ENCODE measurements at regions not wholly inside any gene's neighbourhood (a gene's known extent, or its start where the extent isn't known, plus 50 kb on each side); places are given as distances from the start of the nearest gene placed in this dataset.

DNA sequence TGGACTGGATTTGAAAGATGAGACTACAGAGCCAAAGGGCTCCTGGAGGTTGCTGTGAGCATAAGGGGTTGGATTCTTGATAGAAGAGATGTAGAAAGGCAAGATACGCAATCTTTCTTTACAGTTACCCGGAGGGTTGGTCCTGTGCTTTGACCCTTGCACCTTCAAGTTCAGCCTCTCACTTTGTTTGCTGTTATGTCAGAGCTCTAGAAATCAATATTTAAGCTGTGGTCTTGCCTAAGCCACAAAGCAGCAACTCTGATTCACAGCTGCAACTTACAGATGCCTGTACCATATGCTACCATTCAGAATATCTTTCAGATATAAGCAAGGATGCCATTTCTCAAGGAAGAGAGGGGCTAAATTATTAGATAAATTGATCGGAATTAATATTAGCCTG is 943.1 kb upstream of the LRRTM1 start:
- no peak for DNase-seq (ENCODE audit: low read depth, low spot score)

DNA sequence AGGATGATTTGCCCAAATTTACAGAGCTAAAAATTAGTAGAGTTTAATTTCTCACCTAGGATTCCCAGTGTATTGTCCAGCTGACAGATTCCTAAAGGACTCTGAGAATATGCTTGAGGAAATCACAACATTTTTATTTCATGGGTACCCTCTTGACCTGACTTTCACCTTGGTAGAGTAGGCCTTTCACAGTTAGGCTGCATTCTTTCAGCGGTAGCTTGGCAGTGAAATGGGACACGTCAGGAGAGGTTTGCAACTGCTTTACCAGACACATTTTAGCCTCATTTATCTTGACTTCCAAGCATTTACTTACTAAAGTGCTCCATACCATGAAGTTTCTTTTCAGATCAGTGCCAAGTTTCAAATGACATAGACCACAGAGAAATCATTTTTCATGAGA is 937.9 kb upstream of the LRRTM1 start:
- no peak for DNase-seq (ENCODE audit: low read depth, low spot score)

DNA sequence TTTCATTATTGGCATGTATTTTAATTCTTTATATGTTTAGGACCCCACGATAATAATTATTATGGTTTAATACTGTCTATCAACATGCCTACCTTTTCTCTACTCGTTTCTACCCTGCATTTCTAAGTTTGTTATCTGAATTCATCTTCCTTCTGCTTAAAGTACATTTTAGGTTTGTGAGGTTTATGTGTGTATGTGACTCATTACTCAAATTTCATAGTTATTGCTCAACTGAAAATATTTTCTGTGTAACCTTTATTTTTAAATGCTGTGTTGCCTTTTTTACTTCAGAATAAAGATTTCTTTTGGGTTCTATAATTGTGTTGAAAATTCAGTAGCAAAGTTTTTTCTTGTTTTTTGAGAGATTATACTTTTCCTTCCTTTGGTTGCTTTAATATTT is 933.9 kb upstream of the LRRTM1 start:
- DNase-seq (ENCODE audit: low read depth, low spot score), result no peak

DNA sequence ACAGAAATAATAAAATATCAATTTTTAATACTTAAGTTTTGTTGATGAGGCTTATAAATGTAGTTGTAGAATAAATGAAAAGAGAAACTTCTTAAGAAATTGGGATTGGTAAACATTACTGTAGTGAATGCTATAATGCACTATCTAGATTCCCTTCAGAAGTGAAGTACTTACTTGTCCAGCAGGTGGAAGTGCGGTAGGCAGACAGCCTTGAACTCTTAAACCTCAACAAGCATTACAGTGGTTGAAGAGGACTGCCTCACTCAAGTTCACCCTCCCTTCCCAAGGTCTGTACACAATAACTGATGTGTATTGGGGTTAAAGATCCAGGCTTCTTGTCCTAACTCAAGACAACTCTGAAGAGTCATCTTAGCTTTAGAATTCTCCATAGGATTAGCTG is 931.0 kb upstream of the LRRTM1 start:
- DNase-seq (ENCODE audit: low read depth, low spot score), result no peak

GRCh38 chr2:81234711-81235110 is 930.2 kb upstream of the LRRTM1 start:
- no peak for DNase-seq (ENCODE audit: low read depth, low spot score)

DNA sequence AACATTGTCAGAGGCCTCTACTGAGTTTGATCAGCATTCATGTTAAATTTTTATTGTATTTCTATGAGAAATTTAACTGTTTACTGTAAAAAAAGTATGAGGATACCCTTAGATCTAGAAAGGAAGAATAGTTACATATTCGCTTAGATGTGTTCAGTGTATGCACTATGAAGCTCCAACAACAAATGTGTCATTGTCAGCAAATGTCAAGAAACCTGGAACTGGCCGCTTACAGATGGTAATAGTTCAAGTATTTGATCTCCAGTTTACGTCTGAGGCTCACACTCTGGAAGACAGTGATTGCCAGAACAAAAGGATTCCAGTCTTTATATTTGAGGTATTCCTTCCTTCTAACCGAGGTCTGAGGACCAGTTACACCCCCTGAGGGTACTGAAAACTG is 921.2 kb upstream of the LRRTM1 start:
- DNase-seq (ENCODE audit: low read depth, low spot score), result no peak

- no peak for DNase-seq (ENCODE audit: low read depth, low spot score)
Measured at GRCh38 chr2:81213598-81213997, 909.0 kb upstream of the LRRTM1 start.

GRCh38 chr2:81206216-81206615 is 901.7 kb upstream of the LRRTM1 start:
- no peak for DNase-seq (ENCODE audit: low read depth, low spot score)

DNA sequence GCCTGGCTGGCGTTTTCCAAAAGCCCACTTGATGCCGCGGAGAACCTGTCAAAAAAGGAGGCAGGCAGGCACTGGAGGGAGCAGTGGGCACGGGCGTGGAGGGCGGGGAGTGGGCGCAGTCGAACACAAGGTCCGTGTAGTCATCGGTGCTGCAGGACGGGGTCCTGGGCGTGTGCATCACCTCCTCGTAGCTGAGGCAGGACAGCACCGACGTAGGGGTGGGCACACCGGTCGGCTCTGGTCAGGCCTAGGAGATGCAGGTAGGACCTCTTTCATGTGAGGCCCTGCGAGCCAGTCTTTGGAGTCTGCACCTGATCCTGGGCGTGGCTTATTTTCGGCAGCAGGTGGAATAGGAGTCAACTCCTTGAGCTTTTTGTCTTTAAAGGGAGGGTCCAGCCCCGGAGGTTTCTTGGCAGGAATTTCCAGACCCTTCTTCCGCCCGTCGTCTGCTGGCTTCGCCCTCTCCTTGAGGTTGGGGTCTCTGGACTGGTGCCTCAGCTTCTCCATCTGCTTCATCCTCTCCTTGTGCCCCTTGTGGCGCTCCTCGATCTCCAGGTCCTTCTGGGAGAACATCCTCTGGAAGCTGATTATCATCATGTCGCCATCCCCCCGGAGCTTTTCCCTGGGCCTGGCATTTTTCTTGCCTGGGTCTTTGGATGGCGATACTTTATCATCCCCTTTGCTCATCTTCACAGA is 892.5 kb upstream of the LRRTM1 start:
- no peak for DNase-seq (ENCODE audit: low read depth, low spot score)

DNA sequence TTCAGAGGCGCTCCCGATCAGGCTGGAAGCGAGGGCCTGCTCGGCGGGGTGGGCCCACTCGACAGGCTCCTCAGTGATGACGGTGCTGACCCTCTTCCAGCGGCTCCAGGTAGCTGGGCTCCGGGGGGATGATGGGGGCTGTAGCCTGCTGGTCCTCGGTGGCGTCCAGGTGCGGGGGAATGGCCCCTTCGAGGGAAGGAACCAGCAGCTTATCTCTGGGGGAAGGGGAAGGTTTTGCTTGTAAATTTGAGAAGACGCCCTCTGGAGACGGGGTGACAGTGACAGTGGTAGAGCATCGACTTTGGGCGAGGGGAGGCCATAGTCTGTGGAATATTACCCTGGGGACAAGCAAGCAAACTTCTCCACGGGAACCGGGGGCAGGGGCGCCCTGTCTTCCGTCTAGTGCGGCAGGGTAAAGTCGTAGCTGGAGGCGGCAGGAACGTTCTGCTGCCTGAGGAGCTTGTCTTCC is 891.9 kb upstream of the LRRTM1 start:
- DNase-seq (ENCODE audit: low read depth, low spot score), result no peak

DNA sequence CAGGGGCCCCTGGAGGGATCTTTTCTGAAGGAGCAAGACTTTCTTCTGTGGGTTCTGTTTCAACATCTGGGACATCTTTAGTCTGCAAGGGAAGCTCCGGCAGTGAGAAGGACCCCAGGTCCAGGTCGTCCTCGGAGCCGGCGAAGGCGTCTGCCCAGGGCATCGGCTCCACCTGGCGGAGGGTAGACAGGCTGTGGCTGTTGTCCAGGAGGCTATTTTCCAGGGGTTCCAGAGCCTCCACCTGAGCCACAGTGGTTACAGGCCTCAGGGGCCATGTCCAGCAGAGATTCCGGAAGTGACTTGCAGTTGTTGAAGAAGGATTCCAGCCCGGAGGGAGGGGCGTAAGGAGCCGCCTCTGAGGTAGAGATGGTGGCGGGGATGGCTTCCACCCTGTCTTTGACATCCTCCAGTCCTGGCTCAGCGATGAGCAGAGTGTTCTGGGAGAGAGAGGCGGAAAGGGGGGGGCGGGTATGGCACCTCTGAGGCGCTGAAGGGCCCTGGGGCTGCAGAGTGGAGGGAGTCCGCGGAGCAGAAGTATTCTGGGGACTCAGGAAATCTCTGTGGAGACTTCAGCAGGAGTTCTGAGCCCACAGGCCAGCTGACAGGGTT is 891.3 kb upstream of the LRRTM1 start:
- DNase-seq (ENCODE audit: low read depth, low spot score), result no peak

DNA sequence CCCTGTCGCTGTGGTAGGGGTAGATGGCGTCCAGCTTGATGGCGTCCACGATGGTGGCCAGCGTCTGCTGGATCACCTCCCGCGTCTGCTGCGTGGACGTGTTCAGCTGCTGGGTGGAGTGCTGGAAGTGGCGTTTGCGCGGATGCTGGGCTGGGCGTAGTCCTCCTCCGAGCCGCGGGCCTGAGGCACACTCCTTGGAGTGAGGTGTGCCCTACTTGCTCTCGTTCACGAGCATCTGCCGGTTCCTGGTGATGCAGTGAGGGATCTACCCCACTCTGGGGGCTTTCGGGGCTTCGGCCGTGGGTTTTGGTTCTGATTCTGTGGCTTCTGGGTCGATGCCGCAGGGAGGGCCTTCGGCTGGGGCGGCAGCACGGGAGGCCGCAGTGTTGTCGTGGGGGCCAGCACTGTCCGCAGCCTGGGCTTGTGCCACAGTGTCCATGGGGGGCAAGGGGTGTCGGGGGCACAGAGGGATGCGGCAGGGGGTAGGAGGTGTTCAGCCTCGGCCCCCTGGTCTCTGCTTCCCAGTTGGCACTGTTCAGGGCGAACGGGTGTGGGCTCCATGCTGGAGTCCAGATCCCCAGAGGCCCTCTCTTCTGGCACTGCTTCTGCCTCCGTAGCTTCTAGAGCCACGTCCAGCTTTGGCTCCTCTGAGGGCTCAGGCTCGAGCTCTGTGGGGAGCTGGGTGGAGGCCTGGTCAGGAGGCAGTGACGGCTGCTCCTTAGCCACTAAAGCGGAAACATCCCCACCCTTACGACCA is 890.6 kb upstream of the LRRTM1 start:
- DNase-seq (ENCODE audit: low read depth, low spot score), result no peak

DNA sequence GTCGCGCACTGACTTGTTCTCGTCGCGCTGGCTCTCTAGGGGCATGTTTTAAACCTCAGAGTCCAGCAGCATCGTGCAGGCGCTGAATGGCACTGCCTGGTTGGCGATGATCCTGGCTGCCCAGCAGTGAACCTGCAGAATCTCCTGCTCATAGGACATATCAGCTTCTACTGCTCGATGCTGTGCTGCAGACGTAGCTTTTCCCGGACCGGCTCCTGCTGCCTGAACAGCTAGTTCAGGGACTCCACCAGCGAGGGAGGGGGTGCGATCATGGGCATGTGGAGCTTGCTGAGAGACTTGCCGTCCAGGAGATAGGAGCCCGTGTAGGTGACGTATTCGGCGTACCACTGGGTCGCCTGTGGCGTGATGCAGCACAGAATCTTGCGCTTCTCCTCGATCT is 890.0 kb upstream of the LRRTM1 start:
- no peak for DNase-seq (ENCODE audit: low read depth, low spot score)

GRCh38 chr2:81194176-81194575 is 889.6 kb upstream of the LRRTM1 start:
- DNase-seq (ENCODE audit: low read depth, low spot score), result no peak

DNA sequence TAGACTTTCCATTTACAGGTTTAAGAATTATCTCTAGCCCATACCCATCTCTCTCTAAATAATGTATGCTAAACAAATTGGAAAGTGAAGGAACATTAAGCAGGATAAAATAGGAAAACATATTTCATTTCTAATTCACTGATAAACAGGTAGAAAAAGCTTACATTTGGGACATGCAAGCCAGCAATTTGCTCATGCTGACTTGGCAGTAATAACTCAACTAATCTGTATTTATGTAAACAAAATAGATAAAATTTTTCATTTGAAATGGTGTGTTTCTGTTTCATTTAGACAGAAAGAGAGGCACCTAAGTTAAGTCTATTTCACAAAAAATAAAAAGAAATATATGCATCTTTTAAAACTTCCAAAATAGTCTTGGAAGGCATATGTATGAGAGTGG is 877.3 kb upstream of the LRRTM1 start:
- DNase-seq (ENCODE audit: low read depth, low spot score), result no peak

GRCh38 chr2:81171447-81171846 is 866.9 kb upstream of the LRRTM1 start:
- no peak for DNase-seq (ENCODE audit: low read depth, low spot score)

DNA sequence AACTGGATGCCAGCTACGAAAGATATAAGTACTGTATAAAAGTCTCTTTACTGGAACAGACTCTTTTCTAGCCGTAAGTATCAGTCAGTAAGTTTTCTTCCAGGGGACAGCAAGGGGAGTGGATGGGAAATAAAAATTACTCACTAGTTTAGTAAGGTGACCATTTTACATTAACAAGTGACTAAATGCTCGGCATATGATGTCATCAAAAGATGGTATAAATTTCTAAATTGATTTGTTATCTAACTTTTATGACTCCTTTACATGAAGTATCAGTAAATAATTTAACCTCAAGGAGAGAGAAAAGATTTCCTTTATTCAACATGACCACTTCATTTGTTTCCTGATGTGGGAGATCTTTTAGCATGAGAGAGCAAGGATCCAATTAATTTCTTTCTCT is 859.0 kb upstream of the LRRTM1 start:
- no peak for DNase-seq (ENCODE audit: low read depth, low spot score)

GRCh38 chr2:81158505-81158904 is 854.0 kb upstream of the LRRTM1 start:
- no peak for DNase-seq (ENCODE audit: low read depth, low spot score)

DNA sequence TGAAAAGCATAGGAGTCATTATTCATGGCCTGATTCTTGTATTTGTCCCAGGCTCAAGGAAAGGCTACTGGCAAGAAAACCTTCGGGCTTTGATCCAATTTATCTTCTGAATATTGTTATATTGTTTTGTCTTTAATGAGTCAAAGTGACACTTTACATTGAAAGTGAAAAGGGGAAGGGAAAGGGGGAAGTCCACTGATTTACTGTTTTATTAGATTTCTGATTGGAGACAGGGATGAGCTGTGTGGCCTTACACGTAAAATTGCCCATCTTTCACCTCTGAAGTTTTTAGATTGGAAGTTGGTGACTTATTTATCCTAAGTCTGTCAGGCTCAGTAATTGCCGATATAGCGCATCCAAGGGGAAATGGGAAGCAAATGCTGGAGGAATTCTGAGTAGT is 843.8 kb upstream of the LRRTM1 start:
- no peak for DNase-seq (ENCODE audit: low read depth, low spot score)

DNA sequence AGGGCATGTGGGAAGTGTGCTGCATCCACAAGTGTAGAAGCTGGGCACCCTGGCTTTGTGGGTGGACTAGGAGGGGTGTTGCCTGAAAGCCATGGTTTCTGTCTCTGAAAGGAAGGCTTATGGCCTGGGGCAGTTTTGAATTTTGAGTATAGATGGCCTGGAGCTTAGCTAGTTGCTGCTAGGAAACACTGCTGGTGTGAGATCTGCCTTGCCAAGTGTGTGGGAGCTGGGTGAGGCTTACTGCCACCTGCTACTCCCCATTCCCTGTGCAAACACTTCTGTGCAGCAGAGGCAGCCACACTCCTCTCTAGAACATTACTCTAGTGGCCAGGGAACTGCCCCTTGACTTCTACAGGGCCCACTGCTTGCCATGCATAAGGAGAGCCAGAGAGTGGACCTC is 831.7 kb upstream of the LRRTM1 start:
- DNase-seq (ENCODE audit: low read depth, low spot score), result no peak

DNA sequence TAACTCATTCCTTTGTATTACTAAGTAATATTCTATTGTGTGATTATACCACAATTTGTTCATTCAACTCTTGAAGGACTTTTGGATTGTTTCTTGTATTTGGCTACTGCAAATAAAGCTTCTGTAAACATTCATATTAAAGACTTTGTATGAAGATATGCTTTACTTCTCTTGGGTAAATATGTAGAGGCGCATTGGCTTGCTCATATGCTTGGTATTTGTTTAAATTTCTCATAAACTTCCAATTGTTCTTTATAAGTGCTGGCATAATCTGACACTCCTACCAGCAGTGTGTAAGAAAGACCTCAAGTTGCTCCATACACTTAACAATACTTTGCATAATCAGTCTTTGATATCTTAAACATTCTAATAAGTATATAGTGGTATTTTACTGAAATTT is 792.8 kb upstream of the LRRTM1 start:
- DNase-seq (ENCODE audit: low read depth, low spot score), result no peak

DNA sequence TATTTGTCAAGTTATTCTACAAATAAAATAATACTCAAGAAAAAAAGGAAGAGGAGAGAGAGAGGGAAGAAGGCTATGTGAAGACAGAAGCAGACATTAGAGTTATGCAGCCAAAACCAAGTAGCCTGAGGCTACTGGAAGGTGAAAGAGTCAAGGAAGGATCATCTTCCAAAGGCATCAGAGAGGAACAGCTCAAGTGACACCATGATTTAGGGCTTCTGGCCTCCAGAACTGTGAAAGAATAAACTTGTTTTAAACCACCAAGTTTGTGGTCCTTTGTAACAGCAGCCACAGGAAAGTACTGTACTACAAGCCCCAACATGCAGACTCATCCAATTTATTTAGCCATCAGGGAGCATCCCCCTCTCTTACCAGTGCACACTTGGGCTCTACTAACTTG is 788.5 kb upstream of the LRRTM1 start:
- DNase-seq (ENCODE audit: low read depth, low spot score), result no peak

DNA sequence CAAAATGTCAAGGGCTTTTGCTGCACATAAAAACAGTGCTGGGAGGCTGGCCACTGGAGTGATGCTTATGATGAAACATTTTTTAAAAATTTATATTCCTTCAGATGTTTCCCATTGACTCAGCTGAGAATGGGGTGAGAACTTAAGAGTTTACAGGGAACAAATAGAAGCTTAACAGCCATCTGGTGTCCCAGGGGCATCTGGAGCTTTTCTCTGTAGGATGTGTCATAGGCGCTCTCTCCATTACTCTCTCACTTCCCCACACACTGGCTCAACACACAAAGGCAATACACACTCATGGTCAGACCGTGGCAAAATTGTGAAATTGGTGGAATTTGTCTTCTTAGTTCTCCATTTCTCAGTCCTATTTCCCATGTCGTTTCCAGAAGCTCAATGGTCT is 783.1 kb upstream of the LRRTM1 start:
- DNase-seq (ENCODE audit: low read depth, low spot score), result no peak

All from iPS DF 19.7 (cell line).